ENCODE measurements at regions not wholly inside any gene's neighbourhood (a gene's known extent, or its start where the extent isn't known, plus 50 kb on each side); places are given as distances from the start of the nearest gene placed in this dataset.

DNA sequence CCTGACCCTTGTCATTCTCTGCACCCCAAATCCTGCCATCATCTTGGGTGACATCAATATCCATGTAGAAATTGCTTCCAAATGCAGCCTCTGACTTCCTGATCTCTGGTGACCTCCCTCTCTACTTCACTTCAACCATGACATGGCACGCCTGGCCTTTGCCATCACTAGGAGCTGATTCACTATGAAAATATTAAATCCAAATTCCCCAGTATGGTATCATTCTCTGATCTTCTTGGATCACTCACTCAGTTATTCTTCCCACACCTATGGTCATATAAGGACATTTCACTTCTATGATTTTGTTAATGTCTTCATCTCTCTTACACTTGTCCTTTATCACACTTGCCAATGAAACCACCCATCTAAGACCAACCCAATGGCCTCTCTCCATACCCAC, 73.7 kb upstream of the ODAD2 start:
- Histone ChIP-seq H3K9ac (ENCODE audit: low read length) (no peak overlapping the region), H3K36me3 (replicated peaks; ENCODE audit: low read depth, low read length) (no peaks in the 10 kb centered on the region), H2AFZ (ENCODE audit: low read depth, low read length) (no peak overlapping the region), H3K9me3 (ENCODE audit: insufficient read depth, low read length) (no peaks in the 10 kb centered on the region), H3K4me3 (ENCODE audit: low read length) (no peak overlapping the region), H3K27ac (ENCODE audit: low read length) (no peak overlapping the region), H3K27me3 (ENCODE audit: low read depth, low read length) (no peaks in the 10 kb centered on the region), H3K4me2 (ENCODE audit: low read length) (no peak overlapping the region), H3K4me1 (ENCODE audit: low read length) (no peaks in the 10 kb centered on the region), H4K20me1 (ENCODE audit: insufficient read depth, low read length) (no peaks in the 10 kb centered on the region), H3K79me2 (ENCODE audit: low read length) (no peaks in the 10 kb centered on the region)
- TF ChIP-seq, protein P1, sequence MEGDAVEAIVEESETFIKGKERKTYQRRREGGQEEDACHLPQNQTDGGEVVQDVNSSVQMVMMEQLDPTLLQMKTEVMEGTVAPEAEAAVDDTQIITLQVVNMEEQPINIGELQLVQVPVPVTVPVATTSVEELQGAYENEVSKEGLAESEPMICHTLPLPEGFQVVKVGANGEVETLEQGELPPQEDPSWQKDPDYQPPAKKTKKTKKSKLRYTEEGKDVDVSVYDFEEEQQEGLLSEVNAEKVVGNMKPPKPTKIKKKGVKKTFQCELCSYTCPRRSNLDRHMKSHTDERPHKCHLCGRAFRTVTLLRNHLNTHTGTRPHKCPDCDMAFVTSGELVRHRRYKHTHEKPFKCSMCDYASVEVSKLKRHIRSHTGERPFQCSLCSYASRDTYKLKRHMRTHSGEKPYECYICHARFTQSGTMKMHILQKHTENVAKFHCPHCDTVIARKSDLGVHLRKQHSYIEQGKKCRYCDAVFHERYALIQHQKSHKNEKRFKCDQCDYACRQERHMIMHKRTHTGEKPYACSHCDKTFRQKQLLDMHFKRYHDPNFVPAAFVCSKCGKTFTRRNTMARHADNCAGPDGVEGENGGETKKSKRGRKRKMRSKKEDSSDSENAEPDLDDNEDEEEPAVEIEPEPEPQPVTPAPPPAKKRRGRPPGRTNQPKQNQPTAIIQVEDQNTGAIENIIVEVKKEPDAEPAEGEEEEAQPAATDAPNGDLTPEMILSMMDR (IDR thresholded peaks at IDR 0.05; ENCODE audit: low read depth, low read length) = no peak
- TF ChIP-seq EZH2phosphoT487 (IDR thresholded peaks at IDR 0.05; ENCODE audit: low read depth) = no peak

DNA sequence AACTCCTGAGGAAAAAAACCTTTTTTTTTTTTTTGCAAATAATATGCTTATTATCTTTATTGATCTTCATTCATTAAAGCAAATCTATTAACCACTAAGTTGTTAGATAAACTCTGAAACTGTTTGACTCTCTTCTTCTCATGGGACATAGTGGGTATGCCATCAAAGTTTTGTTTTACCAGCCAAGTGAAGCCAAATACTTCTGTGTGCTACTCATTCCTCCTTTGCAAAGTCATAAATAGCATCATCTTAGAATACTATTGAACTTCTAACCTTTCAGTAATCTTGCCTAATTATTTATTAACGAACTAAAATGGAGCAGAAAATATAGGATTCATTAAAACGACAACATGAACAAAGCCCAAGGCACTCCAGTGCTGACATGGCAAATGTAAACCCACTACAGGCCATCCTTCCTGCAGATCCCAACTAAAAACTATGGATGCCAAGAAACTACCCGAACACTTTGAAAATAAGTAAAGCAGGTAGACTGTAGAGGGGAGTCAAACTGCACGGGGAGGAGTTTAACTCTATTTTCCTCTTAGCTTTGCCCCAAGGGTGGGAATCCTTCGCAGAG, 61.2 kb upstream of the ODAD2 start:
- TF ChIP-seq EZH2phosphoT487 (IDR thresholded peaks at IDR 0.05; ENCODE audit: low read depth) = no peak
- TF ChIP-seq, protein P1 (IDR thresholded peaks at IDR 0.05; ENCODE audit: low read depth, low read length) = no peak
- Histone ChIP-seq H3K27ac (ENCODE audit: low read length) (no peak overlapping the region), H3K4me3 (ENCODE audit: low read length) (no peak overlapping the region), H3K4me1 (ENCODE audit: low read length) (no peaks in the 10 kb centered on the region), H3K36me3 (replicated peaks; ENCODE audit: low read depth, low read length) (no peaks in the 10 kb centered on the region), H3K9ac (ENCODE audit: low read length) (no peak overlapping the region), H3K27me3 (ENCODE audit: low read depth, low read length) (no peaks in the 10 kb centered on the region), H3K79me2 (ENCODE audit: low read length) (no peaks in the 10 kb centered on the region), H4K20me1 (ENCODE audit: insufficient read depth, low read length) (no peaks in the 10 kb centered on the region), H3K9me3 (ENCODE audit: insufficient read depth, low read length) (no peaks in the 10 kb centered on the region), H2AFZ (ENCODE audit: low read depth, low read length) (no peak overlapping the region), H3K4me2 (ENCODE audit: low read length) (no peak overlapping the region)

DNA sequence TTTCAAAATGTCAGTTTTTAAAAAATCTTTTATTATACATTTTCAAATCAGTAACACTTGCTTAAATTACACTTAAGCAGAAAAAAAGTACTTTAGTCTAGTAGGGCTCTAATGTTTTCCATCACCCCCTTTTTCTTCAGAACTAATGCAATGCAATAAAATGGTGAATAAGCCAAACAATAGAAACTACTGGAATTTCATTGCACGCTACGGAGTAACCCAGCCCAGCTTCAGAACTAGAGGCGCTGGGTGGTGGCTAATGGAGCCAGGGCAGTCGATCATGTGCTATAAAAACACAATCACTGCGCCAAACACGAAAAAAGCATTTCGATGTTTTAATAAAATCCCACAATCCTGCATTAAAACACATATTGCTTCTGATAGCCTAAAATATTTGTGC, 59.9 kb upstream of the ODAD2 start:
- H3K4me1 ChIP-seq (ENCODE audit: low read length) = no peaks in the 10 kb centered on the region
- H4K20me1 ChIP-seq (ENCODE audit: insufficient read depth, low read length) = no peaks in the 10 kb centered on the region
- H3K36me3 ChIP-seq (replicated peaks; ENCODE audit: low read depth, low read length) = no peaks in the 10 kb centered on the region
- no peak overlapping the region for H2AFZ ChIP-seq (ENCODE audit: low read depth, low read length)
- no peak overlapping the region for H3K4me3 ChIP-seq (ENCODE audit: low read length)
- no peaks in the 10 kb centered on the region for H3K9me3 ChIP-seq (ENCODE audit: insufficient read depth, low read length)
- H3K27ac ChIP-seq (ENCODE audit: low read length) = no peak overlapping the region
- no peak overlapping the region for H3K4me2 ChIP-seq (ENCODE audit: low read length)
- TF ChIP-seq EZH2phosphoT487 (IDR thresholded peaks at IDR 0.05; ENCODE audit: low read depth) = no peak
- TF ChIP-seq, protein P1 (IDR thresholded peaks at IDR 0.05; ENCODE audit: low read depth, low read length) = no peak
- H3K27me3 ChIP-seq (ENCODE audit: low read depth, low read length) = no peaks in the 10 kb centered on the region
- no peak overlapping the region for H3K9ac ChIP-seq (ENCODE audit: low read length)
- H3K79me2 ChIP-seq (ENCODE audit: low read length) = no peaks in the 10 kb centered on the region

DNA sequence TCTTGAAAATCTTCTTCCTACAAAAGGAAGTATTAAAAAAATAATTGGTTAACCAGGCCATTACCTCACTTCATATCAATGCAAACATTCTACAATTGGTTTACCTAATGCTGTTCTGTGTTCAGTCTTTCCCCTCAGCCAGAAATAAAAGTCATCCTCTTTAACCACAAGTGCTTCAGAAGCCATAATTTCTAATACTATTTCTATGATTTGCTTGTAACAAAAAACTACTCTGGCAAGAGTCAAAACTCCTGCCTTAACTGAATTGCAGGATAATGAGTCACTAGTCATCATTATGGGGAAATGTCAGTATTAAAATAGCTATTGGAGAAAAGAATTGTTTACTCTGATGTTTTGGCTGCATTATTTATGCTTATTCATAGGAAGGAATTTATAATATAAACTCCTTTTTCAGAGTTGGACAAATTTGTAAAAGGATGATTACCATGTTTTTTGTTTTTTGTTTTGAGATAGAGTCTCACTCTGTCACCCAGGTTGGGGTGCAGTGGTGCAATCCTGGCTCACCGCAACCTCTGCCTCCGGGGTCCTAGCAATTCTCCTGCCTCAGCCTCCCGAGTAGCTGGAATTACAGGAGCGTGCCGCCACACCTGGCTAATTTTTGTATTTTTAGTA, 55.5 kb upstream of the ODAD2 start:
- Histone ChIP-seq H2AFZ (ENCODE audit: low read depth, low read length) (no peak overlapping the region), H3K27ac (ENCODE audit: low read length) (no peak overlapping the region)

More for the DNA sequence above, 55.5 kb upstream of the ODAD2 start:
- Histone ChIP-seq H3K36me3 (replicated peaks; ENCODE audit: low read depth, low read length) (no peaks in the 10 kb centered on the region), H3K9ac (ENCODE audit: low read length) (no peak overlapping the region), H3K27me3 (ENCODE audit: low read depth, low read length) (no peaks in the 10 kb centered on the region), H3K4me1 (ENCODE audit: low read length) (no peaks in the 10 kb centered on the region), H3K4me3 (ENCODE audit: low read length) (no peak overlapping the region), H3K79me2 (ENCODE audit: low read length) (no peaks in the 10 kb centered on the region), H4K20me1 (ENCODE audit: insufficient read depth, low read length) (no peaks in the 10 kb centered on the region), H3K9me3 (ENCODE audit: insufficient read depth, low read length) (no peaks in the 10 kb centered on the region), H3K4me2 (ENCODE audit: low read length) (no peak overlapping the region)
- TF ChIP-seq EZH2phosphoT487 (IDR thresholded peaks at IDR 0.05; ENCODE audit: low read depth) = no peak
